GM12892 (cell line): ENCODE measurements at regions not wholly inside any gene's neighbourhood (a gene's known extent, or its start where the extent isn't known, plus 50 kb on each side); places are given as distances from the start of the nearest gene placed in this dataset.

Experiments used
- DNase-seq: peaks from one replicate; pipeline ENCODE4 v3.0.0; 2011; ENCODE audit not compliant: insufficient read length
- FAIRE-seq: peaks from 2 replicates; lab custom pipeline; 2011; peaks lifted over from hg19 to GRCh38; lab: Jason Lieb, UNC
- POLR2A ChIP-seq: IDR thresholded peaks from 2 replicates; pipeline ENCODE4 v1.6.1; 2011; ENCODE audit warnings: low read depth, low read length, control low read depth
- POLR2AphosphoS5 ChIP-seq: IDR thresholded peaks from 2 replicates; pipeline ENCODE4 v1.6.1; 2011; ENCODE audit warnings: low read depth, low read length, control low read depth
- TAF1 ChIP-seq: IDR thresholded peaks from 2 replicates; pipeline ENCODE4 v1.6.1; 2011; ENCODE audit warnings: low read depth, mild to moderate bottlenecking, control low read depth, low read length, borderline replicate concordance

GRCh38 chr2:64773461-64774118 is 119.9 kb upstream of the SERTAD2 start:
- FAIRE-seq (no peak), DNase-seq (no peak)
- TF ChIP-seq TAF1 (no peak), POLR2AphosphoS5 (no peak)

- TF ChIP-seq POLR2A (no peak), POLR2AphosphoS5 (no peak), TAF1 (no peak)
- no peak for FAIRE-seq
- DNase-seq, result no peak
These were observed 124.1 kb upstream of the SERTAD2 start for GRCh38 chr2:64777841-64778240.

- DNase-seq, result no peak
- no peak for FAIRE-seq
- TF ChIP-seq TAF1 (no peak), POLR2A (no peak), POLR2AphosphoS5 (no peak)
These were observed 125.5 kb upstream of the SERTAD2 start for GRCh38 chr2:64779117-64779690.

GRCh38 chr2:64780041-64780440 is 126.3 kb upstream of the SERTAD2 start:
- TF ChIP-seq POLR2AphosphoS5, result no peak
- no peak for TF ChIP-seq POLR2A
- TF ChIP-seq TAF1, result no peak
- DNase-seq (no peak), FAIRE-seq (no peak)

GRCh38 chr2:64781711-64782390 is 128.1 kb upstream of the SERTAD2 start:
- no peak for DNase-seq
- TF ChIP-seq POLR2AphosphoS5 (no peak), TAF1 (no peak), POLR2A (no peak)
- FAIRE-seq, result no peak

GRCh38 chr2:64784168-64785061 is 130.7 kb upstream of the SERTAD2 start:
- no peak for FAIRE-seq
- DNase-seq, result no peak
- TF ChIP-seq TAF1 (no peak), POLR2AphosphoS5 (no peak), POLR2A (no peak)

GRCh38 chr2:64785245-64785644 is 131.5 kb upstream of the SERTAD2 start:
- FAIRE-seq, result no peak
- TF ChIP-seq POLR2A (no peak), POLR2AphosphoS5 (no peak), TAF1 (no peak)

GRCh38 chr2:64786343-64787018 is 132.8 kb upstream of the SERTAD2 start:
- TF ChIP-seq TAF1 (no peak), POLR2AphosphoS5 (no peak), POLR2A (no peak)
- FAIRE-seq, result no peak
- no peak for DNase-seq

More at GRCh38 chr2:64785245-64785644, 131.5 kb upstream of the SERTAD2 start:
- no peak for DNase-seq

- FAIRE-seq, result no peak
- TF ChIP-seq TAF1, result no peak
- no peak for TF ChIP-seq POLR2AphosphoS5
- TF ChIP-seq POLR2A, result no peak
- no peak for DNase-seq
These were observed 133.3 kb upstream of the SERTAD2 start for GRCh38 chr2:64787019-64787365.

- TF ChIP-seq POLR2AphosphoS5 (no peak), TAF1 (no peak), POLR2A (no peak)
- FAIRE-seq (no peak), DNase-seq (no peak)
These were observed 134.0 kb upstream of the SERTAD2 start for GRCh38 chr2:64787698-64788097.
